ENCODE measurements at regions not wholly inside any gene's neighbourhood (a gene's known extent, or its start where the extent isn't known, plus 50 kb on each side); places are given as distances from the start of the nearest gene placed in this dataset.

- no peak for DNase-seq
- Histone ChIP-seq H3K4me3 (ENCODE audit: low read length) (no peak overlapping the region), H3K9me3 (ENCODE audit: low read length) (no peaks in the 10 kb centered on the region), H3K4me1 (ENCODE audit: low read length) (no peaks in the 10 kb centered on the region), H3K4me2 (ENCODE audit: low read depth, low read length, poor library complexity, severe bottlenecking) (no peak overlapping the region), H3K27ac (ENCODE audit: low read length) (no peak overlapping the region), H2AFZ (ENCODE audit: low read length) (no peak overlapping the region), H3K9me2 (replicated peaks; ENCODE audit: insufficient read depth, low read length) (no peaks in the 10 kb centered on the region), H3K27me3 (ENCODE audit: low read length) (no peaks in the 10 kb centered on the region), H3K9ac (ENCODE audit: low read length) (no peak overlapping the region), H4K20me1 (ENCODE audit: insufficient read depth, low read depth, low read length) (no peaks in the 10 kb centered on the region), H3K79me2 (ENCODE audit: low read length) (no peaks in the 10 kb centered on the region), H3K36me3 (ENCODE audit: insufficient read depth, low read length) (no peaks in the 10 kb centered on the region)
Observed at GRCh38 chr10:71029411-71029892, 141.1 kb upstream of the PCBD1 start.

GRCh38 chr10:71029907-71030306 is 141.5 kb upstream of the PCBD1 start:
- Histone ChIP-seq H3K79me2 (ENCODE audit: low read length) (no peaks in the 10 kb centered on the region), H3K36me3 (ENCODE audit: insufficient read depth, low read length) (no peaks in the 10 kb centered on the region), H3K4me2 (ENCODE audit: low read depth, low read length, poor library complexity, severe bottlenecking) (no peak overlapping the region), H3K9ac (ENCODE audit: low read length) (no peak overlapping the region), H3K9me3 (ENCODE audit: low read length) (no peaks in the 10 kb centered on the region), H3K27me3 (ENCODE audit: low read length) (no peaks in the 10 kb centered on the region), H3K27ac (ENCODE audit: low read length) (no peak overlapping the region), H4K20me1 (ENCODE audit: insufficient read depth, low read depth, low read length) (no peaks in the 10 kb centered on the region), H2AFZ (ENCODE audit: low read length) (no peak overlapping the region), H3K9me2 (replicated peaks; ENCODE audit: insufficient read depth, low read length) (no peaks in the 10 kb centered on the region), H3K4me3 (ENCODE audit: low read length) (no peak overlapping the region), H3K4me1 (ENCODE audit: low read length) (no peaks in the 10 kb centered on the region)
- no peak for DNase-seq

DNA sequence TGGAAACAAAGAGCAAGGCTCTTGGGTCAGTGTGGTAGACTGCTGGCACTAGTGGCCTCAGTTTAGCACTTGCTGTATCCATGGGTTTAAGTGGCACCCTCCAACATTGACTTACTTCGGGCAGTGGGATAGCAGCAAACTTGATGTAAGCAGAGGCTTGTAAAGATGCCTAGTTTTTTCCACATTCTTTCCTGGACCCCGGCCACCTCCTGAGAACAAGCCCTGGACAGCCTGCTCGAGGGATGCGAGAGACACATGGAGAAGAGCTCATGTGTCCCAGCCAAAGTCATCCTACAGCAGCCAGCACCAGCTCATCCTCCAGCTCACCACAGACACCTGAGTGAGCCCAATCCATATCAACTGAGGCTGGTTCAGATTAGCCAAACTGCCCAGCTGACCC is 142.7 kb upstream of the PCBD1 start:
- H3K79me2 ChIP-seq (ENCODE audit: low read length), result no peaks in the 10 kb centered on the region
- H3K4me1 ChIP-seq (ENCODE audit: low read length), result peaks cover 3% of the 10 kb centered on the region; the same call in 1 of the 2 replicates
- no peak overlapping the region for H3K4me3 ChIP-seq (ENCODE audit: low read length)
- no peak overlapping the region for H3K4me2 ChIP-seq (ENCODE audit: low read depth, low read length, poor library complexity, severe bottlenecking)
- H3K9ac ChIP-seq (ENCODE audit: low read length), result no peak overlapping the region
- H3K9me2 ChIP-seq (replicated peaks; ENCODE audit: insufficient read depth, low read length), result no peaks in the 10 kb centered on the region
- no peak overlapping the region for H2AFZ ChIP-seq (ENCODE audit: low read length)
- H3K36me3 ChIP-seq (ENCODE audit: insufficient read depth, low read length), result no peaks in the 10 kb centered on the region
- H4K20me1 ChIP-seq (ENCODE audit: insufficient read depth, low read depth, low read length), result no peaks in the 10 kb centered on the region
- no peak overlapping the region for H3K27ac ChIP-seq (ENCODE audit: low read length)
- H3K9me3 ChIP-seq (ENCODE audit: low read length), result no peaks in the 10 kb centered on the region
- DNase-seq, result no peak
- no peaks in the 10 kb centered on the region for H3K27me3 ChIP-seq (ENCODE audit: low read length)

DNA sequence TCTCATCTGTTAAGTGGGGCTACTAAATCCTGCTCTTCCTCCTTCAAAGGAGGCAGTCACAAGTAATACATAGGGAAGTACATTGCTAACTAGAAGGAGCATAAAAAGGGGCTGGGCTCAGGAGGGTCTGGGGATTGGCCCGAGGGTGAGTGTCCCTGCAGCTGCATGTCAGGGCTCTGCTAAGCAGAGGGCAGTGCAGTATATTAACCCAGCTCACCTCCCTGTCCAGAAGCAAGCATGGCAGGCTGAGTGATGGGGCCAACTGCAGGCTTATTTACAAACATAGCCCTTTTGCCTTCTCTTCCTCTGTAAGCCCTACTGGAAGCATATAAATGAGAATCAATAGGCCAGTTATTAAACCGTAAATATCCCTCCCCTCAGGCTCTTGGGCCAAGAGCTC is 143.2 kb upstream of the PCBD1 start:
- Histone ChIP-seq H3K27me3 (ENCODE audit: low read length) (no peaks in the 10 kb centered on the region), H3K9ac (ENCODE audit: low read length) (no peak overlapping the region), H3K79me2 (ENCODE audit: low read length) (no peaks in the 10 kb centered on the region), H3K4me1 (ENCODE audit: low read length) (peaks cover 3% of the 10 kb centered on the region; the same call in 1 of the 2 replicates), H3K4me3 (ENCODE audit: low read length) (no peak overlapping the region), H3K36me3 (ENCODE audit: insufficient read depth, low read length) (no peaks in the 10 kb centered on the region), H2AFZ (ENCODE audit: low read length) (no peak overlapping the region), H3K27ac (ENCODE audit: low read length) (no peak overlapping the region), H3K9me2 (replicated peaks; ENCODE audit: insufficient read depth, low read length) (no peaks in the 10 kb centered on the region), H4K20me1 (ENCODE audit: insufficient read depth, low read depth, low read length) (no peaks in the 10 kb centered on the region), H3K4me2 (ENCODE audit: low read depth, low read length, poor library complexity, severe bottlenecking) (no peak overlapping the region), H3K9me3 (ENCODE audit: low read length) (no peaks in the 10 kb centered on the region)
- no peak for DNase-seq

DNA sequence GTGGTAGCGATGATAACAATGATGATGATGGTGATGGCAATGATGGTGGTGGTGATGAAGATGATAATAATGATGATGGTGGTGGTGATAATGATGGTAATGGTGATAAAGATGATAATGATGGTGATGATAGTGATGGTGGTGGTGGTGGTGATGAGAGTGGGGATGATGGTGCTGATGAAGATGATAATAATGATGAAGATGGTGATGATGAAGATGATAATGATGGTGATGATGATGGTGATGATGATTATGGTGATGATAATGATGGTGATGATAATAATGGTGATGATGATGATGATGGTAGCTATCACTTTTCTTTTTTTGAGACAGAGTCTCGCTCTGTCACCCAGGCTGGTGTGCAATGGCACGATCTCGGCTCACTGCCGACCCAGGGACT is 144.5 kb upstream of the PCBD1 start:
- H3K9me2 ChIP-seq (replicated peaks; ENCODE audit: insufficient read depth, low read length), result no peaks in the 10 kb centered on the region
- no peak overlapping the region for H3K4me2 ChIP-seq (ENCODE audit: low read depth, low read length, poor library complexity, severe bottlenecking)
- no peak overlapping the region for H3K27ac ChIP-seq (ENCODE audit: low read length)
- H3K27me3 ChIP-seq (ENCODE audit: low read length), result no peaks in the 10 kb centered on the region
- DNase-seq, result no peak
- no peaks in the 10 kb centered on the region for H3K9me3 ChIP-seq (ENCODE audit: low read length)
- no peaks in the 10 kb centered on the region for H4K20me1 ChIP-seq (ENCODE audit: insufficient read depth, low read depth, low read length)
- no peaks in the 10 kb centered on the region for H3K79me2 ChIP-seq (ENCODE audit: low read length)
- H3K4me3 ChIP-seq (ENCODE audit: low read length), result no peak overlapping the region
- H3K9ac ChIP-seq (ENCODE audit: low read length), result no peak overlapping the region
- peaks cover 3% of the 10 kb centered on the region; the same call in 1 of the 2 replicates for H3K4me1 ChIP-seq (ENCODE audit: low read length)
- no peak overlapping the region for H2AFZ ChIP-seq (ENCODE audit: low read length)
- H3K36me3 ChIP-seq (ENCODE audit: insufficient read depth, low read length), result no peaks in the 10 kb centered on the region

GRCh38 chr10:71033396-71033980 is 145.1 kb upstream of the PCBD1 start:
- Histone ChIP-seq H3K36me3 (ENCODE audit: insufficient read depth, low read length) (no peaks in the 10 kb centered on the region), H3K4me2 (ENCODE audit: low read depth, low read length, poor library complexity, severe bottlenecking) (no peak overlapping the region), H3K9me3 (ENCODE audit: low read length) (no peaks in the 10 kb centered on the region), H3K4me3 (ENCODE audit: low read length) (no peak overlapping the region), H3K27ac (ENCODE audit: low read length) (no peak overlapping the region), H2AFZ (ENCODE audit: low read length) (no peak overlapping the region), H4K20me1 (ENCODE audit: insufficient read depth, low read depth, low read length) (no peaks in the 10 kb centered on the region), H3K27me3 (ENCODE audit: low read length) (no peaks in the 10 kb centered on the region), H3K79me2 (ENCODE audit: low read length) (no peaks in the 10 kb centered on the region), H3K9me2 (replicated peaks; ENCODE audit: insufficient read depth, low read length) (no peaks in the 10 kb centered on the region), H3K4me1 (ENCODE audit: low read length) (peaks cover 3% of the 10 kb centered on the region; the same call in 1 of the 2 replicates), H3K9ac (ENCODE audit: low read length) (no peak overlapping the region)
- no peak for DNase-seq

GRCh38 chr10:71035511-71036296 is 147.3 kb upstream of the PCBD1 start:
- no peaks in the 10 kb centered on the region for H3K36me3 ChIP-seq (ENCODE audit: insufficient read depth, low read length)
- H3K4me1 ChIP-seq (ENCODE audit: low read length), result peaks cover 7% of the 10 kb centered on the region
- H3K9ac ChIP-seq (ENCODE audit: low read length), result no peak overlapping the region
- no peaks in the 10 kb centered on the region for H3K27me3 ChIP-seq (ENCODE audit: low read length)
- H3K9me3 ChIP-seq (ENCODE audit: low read length), result no peaks in the 10 kb centered on the region
- no peaks in the 10 kb centered on the region for H4K20me1 ChIP-seq (ENCODE audit: insufficient read depth, low read depth, low read length)
- no peak overlapping the region for H3K27ac ChIP-seq (ENCODE audit: low read length)
- H3K79me2 ChIP-seq (ENCODE audit: low read length), result no peaks in the 10 kb centered on the region
- H3K9me2 ChIP-seq (replicated peaks; ENCODE audit: insufficient read depth, low read length), result no peaks in the 10 kb centered on the region
- no peak overlapping the region for H2AFZ ChIP-seq (ENCODE audit: low read length)
- H3K4me3 ChIP-seq (ENCODE audit: low read length), result no peak overlapping the region
- DNase-seq, result peak; percentile 45
- H3K4me2 ChIP-seq (ENCODE audit: low read depth, low read length, poor library complexity, severe bottlenecking), result no peak overlapping the region

DNA sequence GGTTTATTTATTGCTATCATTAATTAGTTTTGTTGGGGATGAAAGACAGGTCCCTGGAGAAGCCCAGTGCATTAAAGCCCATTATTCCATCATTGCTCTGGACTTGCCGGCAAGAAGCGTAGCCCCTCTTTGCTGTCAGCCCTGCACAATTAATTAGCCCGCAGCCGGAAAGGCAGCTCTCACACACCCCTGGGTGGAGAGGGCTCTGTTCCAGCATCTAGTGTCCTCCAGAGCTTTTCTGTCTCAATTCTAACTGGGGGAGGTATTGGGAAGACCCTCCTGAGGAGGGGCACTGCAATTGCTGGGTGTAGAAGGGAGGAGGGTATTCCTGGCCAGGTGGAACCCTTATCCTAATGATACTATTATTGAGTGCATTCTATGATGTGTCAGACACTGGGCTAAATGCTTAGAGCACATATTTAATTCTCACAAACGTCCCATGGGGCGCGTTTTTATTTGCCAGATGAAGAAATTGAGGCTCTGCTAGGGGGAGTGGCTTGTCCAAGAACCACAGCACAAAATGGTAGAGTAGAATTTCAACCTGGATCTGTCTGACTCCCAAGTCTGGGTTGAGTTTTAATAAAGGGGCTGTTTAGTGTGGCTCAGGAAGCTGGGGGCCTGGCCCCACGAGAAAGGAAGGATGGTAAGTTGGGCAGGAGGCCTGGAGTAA is 148.1 kb upstream of the PCBD1 start:
- Histone ChIP-seq H3K9me2 (replicated peaks; ENCODE audit: insufficient read depth, low read length) (no peaks in the 10 kb centered on the region), H3K27me3 (ENCODE audit: low read length) (no peaks in the 10 kb centered on the region), H3K79me2 (ENCODE audit: low read length) (no peaks in the 10 kb centered on the region), H3K27ac (ENCODE audit: low read length) (no peak overlapping the region), H2AFZ (ENCODE audit: low read length) (no peak overlapping the region), H3K36me3 (ENCODE audit: insufficient read depth, low read length) (no peaks in the 10 kb centered on the region), H4K20me1 (ENCODE audit: insufficient read depth, low read depth, low read length) (no peaks in the 10 kb centered on the region), H3K4me3 (ENCODE audit: low read length) (no peak overlapping the region), H3K9me3 (ENCODE audit: low read length) (no peaks in the 10 kb centered on the region), H3K4me1 (ENCODE audit: low read length) (peaks cover 9% of the 10 kb centered on the region), H3K9ac (ENCODE audit: low read length) (no peak overlapping the region), H3K4me2 (ENCODE audit: low read depth, low read length, poor library complexity, severe bottlenecking) (no peak overlapping the region)
- DNase-seq, result no peak

Measured in Karpas-422 (cell line).